Type B pancreatic cell (in vitro differentiated cells): ENCODE measurements at regions not wholly inside any gene's neighbourhood (a gene's known extent, or its start where the extent isn't known, plus 50 kb on each side); places are given as distances from the start of the nearest gene placed in this dataset.

Experiments used
- DNase-seq: peaks from one replicate; pipeline ENCODE4 v3.0.0; 2021; ENCODE audit warnings: mixed read lengths; ENCODE audit not compliant: unreplicated experiment; ENCODE audit errors: extremely low spot score
- H3K27ac Mint-ChIP-seq: 2 replicates; pipeline ENCODE4 v1.8.0; 2021; ENCODE audit warnings: mild to moderate bottlenecking, mixed read lengths
- H3K27me3 Mint-ChIP-seq: 2 replicates; pipeline ENCODE4 v1.8.0; 2021; ENCODE audit warnings: mixed read lengths
- H3K36me3 Mint-ChIP-seq: 2 replicates; pipeline ENCODE4 v1.8.0; 2021; ENCODE audit warnings: mixed read lengths
- H3K4me1 Mint-ChIP-seq: one replicate; pipeline ENCODE4 v1.8.0; 2021; ENCODE audit warnings: mixed read lengths; ENCODE audit not compliant: unreplicated experiment
- H3K4me3 Mint-ChIP-seq: 2 replicates; pipeline ENCODE4 v1.8.0; 2021; ENCODE audit warnings: mild to moderate bottlenecking, mixed read lengths
- H3K9me3 Mint-ChIP-seq: 2 replicates; pipeline ENCODE4 v1.8.0; 2021; ENCODE audit warnings: mixed read lengths
- TF ChIP-seq, protein P1 (sequence below): fragments of 200-600 bp; sonication (generic); conservative IDR thresholded peaks from 2 replicates; pipeline ENCODE4 v1.5.0; 2021; ENCODE audit warnings: antibody characterized with exemption, mild to moderate bottlenecking

- Mint-ChIP-seq H3K4me1 (peaks cover 8% of the 10 kb centered on the region), H3K4me3 (no peak overlapping the region), H3K27ac (no peak overlapping the region), H3K27me3 (no peaks in the 10 kb centered on the region), H3K36me3 (no peaks in the 10 kb centered on the region), H3K9me3 (no peaks in the 10 kb centered on the region)
- TF ChIP-seq, protein P1, sequence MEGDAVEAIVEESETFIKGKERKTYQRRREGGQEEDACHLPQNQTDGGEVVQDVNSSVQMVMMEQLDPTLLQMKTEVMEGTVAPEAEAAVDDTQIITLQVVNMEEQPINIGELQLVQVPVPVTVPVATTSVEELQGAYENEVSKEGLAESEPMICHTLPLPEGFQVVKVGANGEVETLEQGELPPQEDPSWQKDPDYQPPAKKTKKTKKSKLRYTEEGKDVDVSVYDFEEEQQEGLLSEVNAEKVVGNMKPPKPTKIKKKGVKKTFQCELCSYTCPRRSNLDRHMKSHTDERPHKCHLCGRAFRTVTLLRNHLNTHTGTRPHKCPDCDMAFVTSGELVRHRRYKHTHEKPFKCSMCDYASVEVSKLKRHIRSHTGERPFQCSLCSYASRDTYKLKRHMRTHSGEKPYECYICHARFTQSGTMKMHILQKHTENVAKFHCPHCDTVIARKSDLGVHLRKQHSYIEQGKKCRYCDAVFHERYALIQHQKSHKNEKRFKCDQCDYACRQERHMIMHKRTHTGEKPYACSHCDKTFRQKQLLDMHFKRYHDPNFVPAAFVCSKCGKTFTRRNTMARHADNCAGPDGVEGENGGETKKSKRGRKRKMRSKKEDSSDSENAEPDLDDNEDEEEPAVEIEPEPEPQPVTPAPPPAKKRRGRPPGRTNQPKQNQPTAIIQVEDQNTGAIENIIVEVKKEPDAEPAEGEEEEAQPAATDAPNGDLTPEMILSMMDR: no peak
- no peak for DNase-seq
Observed at GRCh38 chr14:55964091-55964490, 154.1 kb upstream of the PELI2 start.

DNA sequence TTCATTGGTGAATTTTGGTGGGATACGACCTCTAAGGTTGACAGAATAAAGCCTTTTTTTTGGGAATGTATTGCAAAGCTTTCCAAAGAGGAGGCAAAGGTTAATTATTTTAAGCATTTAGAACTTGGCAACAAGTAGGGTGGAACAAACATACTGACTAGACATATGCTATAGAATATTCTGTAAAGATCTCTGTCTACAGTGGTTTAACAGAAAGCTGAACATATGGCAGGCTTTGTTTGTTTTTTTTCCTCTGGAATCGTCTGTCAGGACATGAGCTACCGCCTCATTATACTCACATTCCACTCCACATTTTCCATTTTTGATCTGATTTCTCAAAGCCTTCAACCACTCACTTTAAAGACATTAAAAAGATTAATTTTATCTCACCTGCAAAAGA lies 153.4 kb upstream of the PELI2 start:
- TF ChIP-seq, protein P1: no peak
- peaks cover 8% of the 10 kb centered on the region for H3K4me1 Mint-ChIP-seq
- no peak overlapping the region for H3K27ac Mint-ChIP-seq
- no peak for DNase-seq
- no peak overlapping the region for H3K4me3 Mint-ChIP-seq
- no peaks in the 10 kb centered on the region for H3K27me3 Mint-ChIP-seq
- no peaks in the 10 kb centered on the region for H3K36me3 Mint-ChIP-seq
- no peaks in the 10 kb centered on the region for H3K9me3 Mint-ChIP-seq

- H3K27me3 Mint-ChIP-seq: no peaks in the 10 kb centered on the region
- H3K4me3 Mint-ChIP-seq: no peak overlapping the region
- H3K9me3 Mint-ChIP-seq: no peaks in the 10 kb centered on the region
- peaks cover 8% of the 10 kb centered on the region for H3K4me1 Mint-ChIP-seq
- TF ChIP-seq, protein P1: no peak
- no peak overlapping the region for H3K27ac Mint-ChIP-seq
- DNase-seq: no peak
- H3K36me3 Mint-ChIP-seq: no peaks in the 10 kb centered on the region
Observed at GRCh38 chr14:55965851-55966250, 152.4 kb upstream of the PELI2 start.

GRCh38 chr14:55968741-55969140 lies 149.5 kb upstream of the PELI2 start:
- H3K4me3 Mint-ChIP-seq: no peak overlapping the region
- no peak for DNase-seq

DNA sequence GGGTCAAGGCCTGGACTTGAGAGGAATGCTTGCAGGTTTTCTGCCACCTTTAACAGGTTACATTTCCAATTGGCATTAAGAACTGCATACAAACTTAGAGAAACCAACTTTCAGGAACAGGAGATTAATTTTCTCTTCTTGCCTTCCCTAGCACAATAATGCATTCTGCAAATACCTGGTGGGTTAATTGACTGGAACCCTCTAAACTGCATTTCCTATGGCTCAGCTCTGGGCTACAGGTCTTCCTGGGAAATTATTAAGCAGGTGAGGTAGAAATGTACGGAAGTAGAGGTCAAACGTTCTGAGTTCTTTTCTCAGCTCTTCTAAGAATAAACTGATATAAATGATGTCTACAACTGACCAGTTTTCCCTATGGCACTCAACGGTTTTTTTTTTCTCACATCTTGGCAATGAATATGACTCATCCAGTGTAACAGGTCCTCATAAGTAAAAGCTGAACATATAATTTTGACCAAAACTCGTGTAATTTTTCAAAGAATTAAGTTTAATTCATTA lies 144.9 kb upstream of the PELI2 start:
- Mint-ChIP-seq H3K27ac (no peak overlapping the region), H3K4me3 (no peak overlapping the region), H3K27me3 (no peaks in the 10 kb centered on the region)

More at GRCh38 chr14:55968741-55969140, 149.5 kb upstream of the PELI2 start:
- no peaks in the 10 kb centered on the region for H3K36me3 Mint-ChIP-seq
- no peak overlapping the region for H3K27ac Mint-ChIP-seq
- H3K9me3 Mint-ChIP-seq: no peaks in the 10 kb centered on the region
- TF ChIP-seq, protein P1: no peak
- no peaks in the 10 kb centered on the region for H3K27me3 Mint-ChIP-seq
- H3K4me1 Mint-ChIP-seq: peaks cover 16% of the 10 kb centered on the region

More for the DNA sequence above, 144.9 kb upstream of the PELI2 start:
- Mint-ChIP-seq H3K4me1 (peaks cover 19% of the 10 kb centered on the region), H3K9me3 (peaks cover 7% of the 10 kb centered on the region), H3K36me3 (peaks cover 6% of the 10 kb centered on the region)
- no peak for DNase-seq
- TF ChIP-seq, protein P1: no peak
